Stomach (tissue), 4 donors: ENCODE measurements at regions not wholly inside any gene's neighbourhood (a gene's known extent, or its start where the extent isn't known, plus 50 kb on each side); places are given as distances from the start of the nearest gene placed in this dataset.
"Not testable (repeated sequence)": the region's sequence is repeated elsewhere in the genome, so short reads cannot be mapped to it uniquely, and the experiment has no call there.

Experiments
- POLR2A ChIP-seq, 4 donors: fragments of 450-650 bp; IDR thresholded peaks; one replicate each; pipeline ENCODE4 v1.6.1; 2016; ENCODE audit warnings: antibody characterized with exemption in 4 of 4, control low read depth in 2 of 4, mild to moderate bottlenecking in 1 of 4, moderate library complexity in 1 of 4
- POLR2AphosphoS5 ChIP-seq, 3 donors: sonication (generic); formaldehyde crosslinking; IDR thresholded peaks; one replicate each; pipeline ENCODE4 v1.6.1; 2016; ENCODE audit warnings: antibody characterized with exemption in 3 of 3
- TF ChIP-seq, protein P1 (sequence below), 7 experiments: fragments of 450-650 bp in 4 of 7; fragments of 200-600 bp in 3 of 7; sonication (generic) in 3 of 7; IDR thresholded peaks; one replicate each; pipeline ENCODE4 v1.5.1; 2016 to 2019; ENCODE audit warnings: antibody characterized with exemption in 7 of 7, control low read depth in 2 of 7, mild to moderate bottlenecking in 1 of 7

DNA sequence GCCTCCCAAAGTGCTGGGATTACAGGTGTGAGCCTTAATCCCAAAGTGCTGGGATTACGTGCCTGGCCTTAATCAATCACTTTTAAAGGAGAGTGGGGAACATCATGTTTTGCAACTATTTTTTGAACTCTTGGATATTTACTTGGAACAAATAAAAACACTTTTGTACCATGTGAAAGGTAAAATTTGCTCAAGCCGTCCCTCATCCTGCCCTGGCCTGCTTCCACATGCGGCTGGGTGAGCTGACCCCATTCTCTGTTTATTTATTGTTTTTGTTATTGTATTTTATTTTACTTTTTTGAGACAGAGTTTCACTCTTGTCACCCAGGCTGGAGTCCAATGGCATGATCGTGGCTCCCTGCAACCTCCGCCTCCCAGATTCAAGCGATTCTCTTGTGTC, 208.0 kb downstream of the NPIPA7 start:
- TF ChIP-seq, protein P1, sequence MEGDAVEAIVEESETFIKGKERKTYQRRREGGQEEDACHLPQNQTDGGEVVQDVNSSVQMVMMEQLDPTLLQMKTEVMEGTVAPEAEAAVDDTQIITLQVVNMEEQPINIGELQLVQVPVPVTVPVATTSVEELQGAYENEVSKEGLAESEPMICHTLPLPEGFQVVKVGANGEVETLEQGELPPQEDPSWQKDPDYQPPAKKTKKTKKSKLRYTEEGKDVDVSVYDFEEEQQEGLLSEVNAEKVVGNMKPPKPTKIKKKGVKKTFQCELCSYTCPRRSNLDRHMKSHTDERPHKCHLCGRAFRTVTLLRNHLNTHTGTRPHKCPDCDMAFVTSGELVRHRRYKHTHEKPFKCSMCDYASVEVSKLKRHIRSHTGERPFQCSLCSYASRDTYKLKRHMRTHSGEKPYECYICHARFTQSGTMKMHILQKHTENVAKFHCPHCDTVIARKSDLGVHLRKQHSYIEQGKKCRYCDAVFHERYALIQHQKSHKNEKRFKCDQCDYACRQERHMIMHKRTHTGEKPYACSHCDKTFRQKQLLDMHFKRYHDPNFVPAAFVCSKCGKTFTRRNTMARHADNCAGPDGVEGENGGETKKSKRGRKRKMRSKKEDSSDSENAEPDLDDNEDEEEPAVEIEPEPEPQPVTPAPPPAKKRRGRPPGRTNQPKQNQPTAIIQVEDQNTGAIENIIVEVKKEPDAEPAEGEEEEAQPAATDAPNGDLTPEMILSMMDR (IDR thresholded peaks at IDR 0.05), result not testable (repeated sequence)
- TF ChIP-seq POLR2A, POLR2AphosphoS5 (IDR thresholded peaks at IDR 0.05): not testable (repeated sequence)
